ENCODE measurements at regions not wholly inside any gene's neighbourhood (a gene's known extent, or its start where the extent isn't known, plus 50 kb on each side); places are given as distances from the start of the nearest gene placed in this dataset.

- no peak for TF ChIP-seq CTCF (IDR thresholded peaks at IDR 0.05)
These were observed 257.9 kb downstream of the KLF12 start for GRCh38 chr13:73876323-73876722.

GRCh38 chr13:73873940-73874830 is 260.0 kb downstream of the KLF12 start:
- TF ChIP-seq CTCF (IDR thresholded peaks at IDR 0.05), result no peak

- no peak for TF ChIP-seq CTCF (IDR thresholded peaks at IDR 0.05)
These were observed 261.8 kb downstream of the KLF12 start for GRCh38 chr13:73872397-73872796.

- no peak for TF ChIP-seq CTCF (IDR thresholded peaks at IDR 0.05)
These were observed 263.0 kb downstream of the KLF12 start for GRCh38 chr13:73870970-73871935.

GRCh38 chr13:73870036-73870741 is 264.0 kb downstream of the KLF12 start:
- no peak for TF ChIP-seq CTCF (IDR thresholded peaks at IDR 0.05)

- no peak for TF ChIP-seq CTCF (IDR thresholded peaks at IDR 0.05)
These were observed 269.2 kb downstream of the KLF12 start for GRCh38 chr13:73865027-73865426.

GRCh38 chr13:73861136-73861535 is 273.1 kb downstream of the KLF12 start:
- no peak for TF ChIP-seq CTCF (IDR thresholded peaks at IDR 0.05)

All from LNCAP (cell line).